Hematopoietic multipotent progenitor cell treated with erythropoietin and hydrocortisone succinate and interleukin-3 and kit ligand, for 8 days (in vitro differentiated cells): ENCODE measurements at regions not wholly inside any gene's neighbourhood (a gene's known extent, or its start where the extent isn't known, plus 50 kb on each side); places are given as distances from the start of the nearest gene placed in this dataset.
A peak's percentile ranks its signal among the peaks of the same experiment; 100 is the strongest.

Experiments used
- DNase-seq: peaks from one replicate; pipeline ENCODE4 v3.0.0-alpha.2; 2015

DNA sequence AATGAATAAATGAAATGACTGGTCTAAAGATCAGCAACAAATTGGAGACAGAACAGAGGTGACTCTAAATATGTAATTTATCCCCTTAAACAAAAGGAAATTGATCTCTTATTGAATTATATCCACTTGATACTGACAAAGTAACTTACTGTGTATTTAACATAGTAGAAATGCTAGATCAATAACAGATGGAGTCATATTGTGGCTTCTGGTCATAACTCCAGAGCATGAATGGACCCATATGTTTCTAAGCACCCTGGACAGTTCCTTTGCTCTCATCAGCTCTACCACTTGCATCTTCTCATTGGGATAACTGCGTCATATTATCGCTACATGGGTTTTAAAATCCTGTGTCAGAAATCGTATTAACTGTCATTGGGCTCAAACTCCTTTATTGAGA, 222.3 kb downstream of the ETS1 start:
- peak; percentile 23 for DNase-seq

DNA sequence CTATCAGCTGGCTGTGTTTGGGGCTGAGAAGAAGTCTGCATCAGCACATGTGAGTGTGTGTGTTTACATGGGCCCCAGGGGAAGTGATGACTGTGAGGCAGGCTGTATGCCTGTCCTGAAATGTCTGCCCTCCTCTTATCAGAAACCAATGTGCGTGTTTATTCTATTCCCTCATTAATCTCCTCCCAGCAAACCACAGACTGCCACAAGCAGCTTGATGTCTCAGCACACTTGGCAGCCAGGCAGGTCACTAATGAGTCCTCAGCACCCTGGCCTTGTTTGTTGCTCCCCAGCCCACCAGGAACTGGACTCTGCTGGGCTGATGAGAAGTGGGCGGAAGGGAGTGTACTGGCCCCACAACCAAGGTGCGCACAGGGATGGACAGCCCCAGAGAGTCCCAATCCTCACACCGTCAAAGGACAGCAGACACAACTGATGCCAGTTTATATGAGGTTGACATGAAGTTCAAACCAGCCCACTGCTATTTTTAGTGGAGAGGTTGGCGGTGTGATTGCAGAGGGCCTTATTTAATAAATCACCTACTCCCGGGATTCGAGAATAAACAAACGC, 225.8 kb downstream of the ETS1 start:
- peak; percentile 29 for DNase-seq

DNA sequence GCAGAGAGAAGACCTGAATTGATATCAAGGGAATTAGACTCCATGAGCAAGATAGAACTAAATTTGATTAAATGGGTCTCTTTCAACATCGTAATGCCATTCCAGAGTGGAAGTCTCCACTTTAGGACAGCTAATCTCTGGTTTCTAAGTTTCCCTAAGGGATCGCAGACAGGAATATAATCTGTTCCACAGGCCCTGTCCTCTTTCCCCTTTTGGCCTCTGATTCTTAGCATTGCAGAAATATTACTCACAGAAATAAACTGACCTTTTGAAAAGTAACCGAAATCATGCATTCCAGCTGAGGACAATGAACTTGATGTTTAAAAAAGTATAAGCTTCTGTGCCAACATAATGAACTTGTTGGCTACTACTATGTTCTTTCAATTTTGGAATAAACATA, 227.8 kb downstream of the ETS1 start:
- no peak for DNase-seq

DNA sequence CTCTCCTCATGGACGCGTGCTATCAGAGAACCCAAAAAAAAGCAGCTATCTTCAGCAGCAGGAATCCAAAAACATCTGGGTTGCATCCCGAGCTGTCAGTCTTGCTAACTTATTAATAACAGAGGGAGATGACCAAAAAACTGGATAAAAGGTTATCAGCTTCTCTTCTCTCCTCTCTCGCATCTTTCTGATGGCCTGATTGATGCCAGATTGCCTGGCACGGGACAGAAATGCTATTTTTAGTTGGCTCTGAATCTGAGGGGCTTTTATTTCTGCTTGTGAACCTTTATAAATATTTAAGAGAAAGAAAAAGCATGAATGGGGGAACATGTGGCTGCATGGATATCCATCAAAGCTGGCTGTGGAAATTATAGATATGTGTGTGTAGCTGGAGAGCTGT, 230.3 kb downstream of the ETS1 start:
- DNase-seq: no peak

DNA sequence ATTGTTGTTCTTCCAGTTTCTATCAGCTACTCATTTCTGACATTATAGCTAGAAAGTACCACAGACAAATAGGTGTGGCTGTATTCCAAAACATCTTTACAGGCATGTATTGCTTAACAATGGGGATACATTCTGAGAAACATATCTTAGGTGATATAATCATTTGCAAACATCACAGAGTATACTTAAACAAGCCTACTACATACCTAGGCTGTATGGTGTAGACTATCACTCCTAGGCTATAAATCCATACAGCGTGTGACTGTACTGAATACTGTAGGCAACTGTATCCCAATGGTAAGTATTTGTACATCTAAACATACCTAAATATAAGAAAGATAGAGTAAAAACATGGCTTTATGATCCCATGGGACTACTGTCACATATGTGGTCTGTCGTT, 231.8 kb downstream of the ETS1 start:
- DNase-seq: no peak

DNA sequence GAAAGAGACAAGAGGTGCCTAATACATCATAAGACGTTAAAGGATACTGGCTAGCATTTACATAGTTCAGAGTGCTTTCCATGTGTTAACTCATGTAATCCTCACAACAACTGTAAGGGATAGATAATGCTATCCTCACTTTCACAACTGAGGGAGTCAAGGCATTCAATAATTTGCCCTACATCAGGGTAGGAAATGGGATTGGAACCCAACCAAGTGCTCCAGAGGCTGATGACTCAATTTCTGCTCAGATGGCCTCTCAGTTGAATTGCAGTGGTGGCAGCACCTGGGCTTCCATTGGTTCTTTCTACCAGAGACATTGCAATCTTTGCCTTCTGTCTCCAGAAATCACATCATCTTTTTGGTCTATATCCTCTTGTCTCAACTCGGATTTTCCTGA, 232.9 kb downstream of the ETS1 start:
- DNase-seq: no peak

DNA sequence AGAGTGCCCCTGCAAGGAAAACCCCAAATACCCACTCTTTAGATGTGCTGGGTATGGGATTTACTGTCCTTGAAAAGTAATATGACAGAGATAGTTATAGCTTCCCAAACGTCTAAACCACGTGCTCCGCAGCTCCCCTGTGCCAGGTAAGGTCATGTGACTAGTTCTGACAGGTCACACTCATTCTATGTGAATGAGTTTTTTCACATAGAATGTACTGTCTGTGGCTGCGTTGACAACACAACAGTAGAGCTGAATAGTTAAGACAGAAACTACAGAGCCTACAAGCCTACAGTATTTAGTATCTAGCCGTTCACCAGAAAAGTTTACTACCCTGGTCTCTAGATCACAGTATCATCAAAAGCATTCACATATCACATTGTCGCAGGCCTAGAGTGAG, 236.2 kb downstream of the ETS1 start:
- DNase-seq: no peak

DNA sequence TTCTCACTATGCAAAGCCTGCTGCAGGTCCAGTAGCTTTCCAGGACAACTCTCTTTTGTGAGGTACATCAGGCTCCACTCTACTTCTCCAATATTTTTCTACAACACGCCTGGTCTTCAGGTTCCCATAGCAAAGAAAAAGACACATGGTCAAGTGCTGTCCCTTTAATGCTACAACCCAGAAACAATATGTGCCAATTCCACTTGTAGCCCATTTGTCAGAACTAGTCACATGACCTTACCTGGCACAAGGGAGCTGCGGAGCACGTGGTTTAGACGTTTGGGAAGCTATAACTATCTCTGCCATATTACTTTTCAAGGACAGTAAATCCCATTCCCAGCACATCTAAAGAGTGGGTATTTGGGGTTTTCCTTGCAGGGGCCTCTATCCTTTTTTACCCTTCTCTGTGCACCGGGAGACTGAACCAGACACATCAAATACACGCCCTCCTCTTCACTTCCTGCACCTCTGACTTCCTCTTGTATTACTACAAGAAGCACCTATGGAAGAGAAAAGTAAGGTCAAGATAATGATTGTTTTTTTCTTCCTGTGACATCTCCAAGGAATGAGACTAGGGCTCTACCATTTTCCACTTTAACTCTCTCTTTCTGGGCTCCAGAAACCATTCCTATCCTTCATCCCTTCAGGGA, 237.6 kb downstream of the ETS1 start:
- no peak for DNase-seq

DNA sequence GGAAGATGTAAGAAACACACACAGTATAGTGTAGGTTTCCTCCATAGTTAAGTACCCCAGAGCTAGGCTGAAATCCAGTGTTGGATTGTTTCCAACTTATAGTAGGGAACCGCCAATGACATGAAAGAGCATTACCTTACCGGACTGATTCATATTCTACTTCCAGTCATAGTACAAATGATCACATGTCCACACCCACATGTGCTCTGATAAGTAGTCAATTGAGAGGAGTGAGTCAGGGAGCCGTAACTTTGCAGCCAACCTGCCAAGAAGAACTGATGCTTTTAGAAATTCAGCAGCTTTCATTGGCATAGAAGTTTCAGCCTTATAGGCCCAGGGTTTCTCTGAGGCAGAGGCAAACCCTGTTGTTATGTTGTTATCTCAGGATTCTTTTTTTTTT, 240.6 kb downstream of the ETS1 start:
- no peak for DNase-seq

DNA sequence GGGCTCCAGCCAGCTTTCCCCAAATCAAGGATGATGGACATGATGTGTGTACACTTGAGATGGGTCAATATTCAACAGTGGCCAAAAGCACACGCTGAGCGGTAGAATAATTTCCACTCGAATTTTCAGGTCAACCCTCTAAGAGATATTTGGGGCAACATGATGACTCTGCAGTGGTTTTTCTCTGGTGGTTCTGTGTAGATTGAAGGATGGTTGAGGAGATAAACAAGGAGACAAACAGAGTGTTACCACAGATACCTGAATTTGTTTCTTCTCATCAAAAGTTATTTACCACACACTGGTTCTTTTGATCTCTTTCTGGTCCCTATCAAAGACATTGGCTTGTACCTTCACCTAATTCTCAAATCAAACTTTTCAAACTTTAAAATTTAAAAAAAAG, 242.0 kb downstream of the ETS1 start:
- DNase-seq: no peak

DNA sequence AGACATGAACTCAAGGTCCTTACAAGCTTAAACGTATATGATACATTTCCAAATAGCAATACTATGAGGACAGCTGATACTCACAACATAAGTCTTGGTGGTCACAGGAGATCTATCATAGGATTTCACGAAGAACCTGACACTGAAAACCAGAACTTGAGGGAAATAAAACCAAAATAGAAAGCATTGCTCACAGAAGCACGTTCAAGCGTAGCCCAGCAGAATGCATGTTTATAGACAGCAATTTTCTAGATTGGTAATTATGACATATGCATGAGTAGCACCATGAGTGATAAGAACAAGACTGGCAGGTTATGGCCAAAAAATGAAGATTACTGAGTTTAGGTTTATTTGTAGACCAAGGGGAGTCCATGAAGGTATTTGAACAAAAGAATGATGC, 243.5 kb downstream of the ETS1 start:
- no peak for DNase-seq

DNA sequence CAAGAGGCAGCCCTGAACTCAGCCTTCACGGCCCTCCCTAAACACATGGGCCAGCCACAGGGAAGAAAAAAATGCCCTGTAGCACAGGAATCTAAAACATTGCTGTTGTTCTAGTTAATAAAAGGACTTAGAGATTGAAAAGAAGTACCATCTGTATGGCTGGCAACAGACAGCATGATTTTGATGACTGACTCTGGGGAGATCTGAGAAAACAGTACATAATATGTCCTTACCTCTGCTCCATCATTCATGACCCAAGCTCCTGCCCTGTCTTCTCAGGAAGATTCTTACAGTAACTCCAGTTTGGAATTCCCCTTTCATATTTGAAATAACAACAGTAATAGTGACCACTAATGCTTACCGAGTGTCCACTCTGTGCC, 244.2 kb downstream of the ETS1 start:
- DNase-seq: no peak

DNA sequence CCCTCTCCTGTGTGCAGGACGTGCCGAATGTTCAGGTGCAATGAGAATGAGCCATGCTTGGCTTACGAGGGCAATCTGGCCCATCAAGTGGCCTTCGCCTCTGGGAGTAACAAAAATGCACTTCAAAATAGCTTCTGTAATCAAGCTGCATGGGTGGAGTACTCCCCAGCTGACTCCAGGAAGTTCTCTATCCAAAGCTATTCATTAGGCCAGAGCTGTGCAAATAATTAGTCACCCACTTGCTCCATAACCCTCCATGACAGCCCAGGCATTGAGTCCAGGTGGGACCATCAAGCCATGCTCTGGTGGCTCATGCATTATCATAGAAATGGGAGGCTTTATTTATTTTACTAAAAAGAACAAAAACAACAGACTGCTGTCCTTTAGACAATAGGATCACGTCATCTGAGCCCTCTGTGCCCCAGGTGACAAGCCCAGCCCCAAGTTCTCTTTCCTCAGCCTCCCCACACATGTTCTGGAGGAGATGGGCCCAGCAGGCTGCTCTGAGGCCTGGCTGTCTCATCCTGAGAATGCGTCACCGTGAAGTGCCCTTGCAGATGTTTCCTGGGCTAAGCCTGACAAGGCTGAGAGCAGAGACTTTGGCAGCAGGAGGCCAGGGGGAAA, 244.7 kb downstream of the ETS1 start:
- DNase-seq: no peak

DNA sequence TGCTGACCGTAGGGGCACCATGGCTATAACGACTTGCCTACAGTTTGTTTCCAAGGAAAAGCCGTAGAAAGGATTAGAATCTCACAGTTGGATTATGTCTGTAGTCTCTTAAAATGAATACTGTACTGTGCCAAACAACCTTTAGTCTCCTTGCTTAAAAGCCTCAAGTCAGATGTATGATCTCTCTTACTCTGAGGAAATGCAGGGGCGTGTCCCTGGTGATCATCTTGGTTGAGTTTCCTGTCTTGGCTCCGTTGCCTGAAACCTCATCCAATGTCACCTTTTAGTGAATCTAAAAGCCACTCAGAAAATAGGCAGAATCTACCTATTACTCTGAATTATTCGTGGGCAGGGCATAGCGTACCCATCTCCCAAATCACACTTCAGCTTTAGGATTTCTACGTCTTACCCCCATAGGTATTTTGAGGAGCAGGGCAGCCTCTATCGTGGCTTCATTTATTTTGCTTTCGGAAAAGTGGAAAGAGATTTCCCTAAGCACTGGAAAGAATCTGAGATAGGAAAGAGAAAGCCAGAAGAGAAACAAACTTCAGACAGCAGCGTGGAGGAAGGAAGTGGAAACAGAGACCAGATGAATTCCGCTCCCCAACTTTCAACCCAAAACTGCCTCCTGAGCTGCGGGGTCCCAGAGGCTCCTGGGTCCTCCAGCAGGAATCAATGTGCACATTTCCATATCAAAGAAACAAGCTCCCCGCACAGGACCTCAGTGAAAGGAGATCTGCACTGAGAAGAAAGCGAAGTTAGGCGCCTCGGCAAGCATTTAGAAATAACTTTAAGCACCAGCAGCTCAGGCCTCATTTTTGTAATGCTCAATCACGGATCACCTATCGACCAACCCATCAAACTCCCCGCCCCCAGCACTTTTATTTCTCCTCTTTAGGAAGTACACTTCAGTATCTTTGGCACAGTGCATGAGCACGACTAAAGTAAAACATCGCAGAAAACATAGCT, 245.8 kb downstream of the ETS1 start:
- DNase-seq: no peak

DNA sequence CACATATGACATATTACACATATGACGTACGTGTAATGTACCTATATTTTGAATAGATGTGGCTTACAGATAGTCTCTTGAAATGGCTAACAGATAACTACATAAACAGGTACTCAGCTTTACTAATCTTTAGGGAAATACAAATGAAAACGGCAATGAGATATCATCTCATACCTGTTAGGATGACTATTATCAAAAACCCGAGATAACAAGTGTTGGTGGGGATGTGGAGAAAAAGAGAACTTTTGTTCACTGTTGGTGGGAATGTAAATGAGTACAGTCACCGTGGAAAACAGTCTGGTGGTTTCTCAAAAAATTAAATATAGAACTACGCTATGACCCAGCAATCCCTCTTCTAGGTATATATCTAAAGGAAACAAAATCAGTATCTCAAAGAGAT, 247.6 kb downstream of the ETS1 start:
- DNase-seq: no peak

DNA sequence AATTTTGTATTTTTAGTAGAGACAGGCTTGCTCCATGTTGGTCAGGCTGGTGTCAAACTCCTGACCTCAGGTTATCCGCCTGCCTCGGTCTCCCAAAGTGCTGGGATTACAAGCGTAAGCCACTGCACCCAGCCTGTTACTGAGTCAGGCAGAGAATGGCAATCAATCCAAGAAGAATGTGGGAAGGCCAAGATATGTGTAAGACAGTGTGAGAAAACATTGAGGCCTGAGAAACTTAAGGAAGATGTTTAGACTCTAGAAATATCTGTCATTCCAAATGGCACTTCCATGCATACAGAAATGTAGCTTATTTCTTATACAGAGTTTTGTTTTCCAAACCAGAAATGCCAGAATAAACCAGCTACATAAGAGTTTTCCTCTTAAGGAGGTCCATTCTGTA, 248.5 kb downstream of the ETS1 start:
- no peak for DNase-seq

DNA sequence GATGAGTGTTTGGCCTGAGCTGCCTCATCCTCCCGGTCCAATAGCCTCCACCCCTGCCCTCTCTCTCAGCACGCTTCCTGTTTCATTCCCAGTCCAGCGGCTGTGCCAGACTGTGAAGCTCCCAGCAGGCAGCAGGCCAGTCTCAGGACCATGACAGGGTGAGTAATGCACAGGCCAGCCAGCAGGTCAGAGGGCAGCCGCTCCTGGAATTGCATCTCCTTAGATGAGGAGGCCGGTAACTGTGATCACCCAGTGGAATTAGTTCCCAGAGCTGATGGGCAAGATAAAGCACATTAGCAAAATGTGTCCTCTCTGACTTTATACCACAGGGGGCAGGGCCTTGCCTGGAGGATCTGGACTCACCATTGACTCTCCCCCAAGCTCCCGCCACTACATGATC, 251.2 kb downstream of the ETS1 start:
- no peak for DNase-seq

DNA sequence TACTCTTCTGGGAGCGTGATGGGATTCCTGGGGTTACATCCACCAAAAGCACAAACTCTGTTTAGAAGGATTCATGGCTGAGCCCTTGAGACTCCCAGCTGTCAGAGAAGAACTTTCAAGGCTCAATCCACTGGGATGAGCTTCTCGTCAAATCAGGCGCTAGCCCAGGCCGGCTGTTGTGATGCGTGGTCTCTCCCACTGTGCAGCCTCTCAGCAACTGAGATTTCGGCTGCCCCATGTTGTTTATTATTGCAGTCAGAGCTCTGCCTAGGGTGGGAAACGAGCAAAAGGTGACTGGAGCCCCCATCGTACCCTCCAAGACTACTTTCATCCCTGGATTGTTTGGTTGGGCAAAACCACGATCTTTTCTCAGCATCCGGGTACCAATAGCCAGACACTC, 251.6 kb downstream of the ETS1 start:
- no peak for DNase-seq

DNA sequence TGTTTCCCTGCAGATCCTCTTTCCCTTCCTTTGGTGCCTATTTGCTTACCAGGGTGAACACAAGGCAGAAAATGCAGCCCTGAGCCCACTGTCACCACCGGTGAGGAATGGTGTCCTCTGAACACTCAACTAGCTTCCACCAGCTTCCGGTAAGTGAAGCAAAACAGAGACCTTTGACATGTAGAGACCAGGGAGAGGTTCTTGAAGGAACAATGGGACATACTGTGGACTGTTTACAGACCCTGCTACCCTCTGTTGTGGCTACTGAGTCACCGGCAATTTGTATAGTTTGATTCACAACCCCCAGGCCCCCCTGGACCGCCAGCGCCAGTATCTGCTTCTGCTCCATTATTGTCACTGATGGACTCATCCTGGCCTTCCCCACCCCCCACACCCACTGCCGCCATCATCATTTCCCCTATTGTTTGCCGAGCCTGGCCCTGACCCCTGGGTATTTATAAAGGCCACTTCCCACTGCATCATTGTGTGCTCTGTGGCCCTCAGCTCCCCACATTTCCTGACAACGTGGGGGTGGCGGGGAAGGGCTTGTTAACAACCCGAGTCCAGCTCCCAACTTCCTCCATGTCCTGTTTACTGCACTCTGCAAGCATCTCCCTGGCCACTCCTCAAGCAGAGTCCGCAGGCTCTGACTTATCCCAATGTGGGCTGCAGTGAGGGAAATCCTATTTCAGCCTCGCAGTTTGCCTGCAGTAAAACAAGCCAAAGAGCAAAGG, 252.9 kb downstream of the ETS1 start:
- DNase-seq: no peak

DNA sequence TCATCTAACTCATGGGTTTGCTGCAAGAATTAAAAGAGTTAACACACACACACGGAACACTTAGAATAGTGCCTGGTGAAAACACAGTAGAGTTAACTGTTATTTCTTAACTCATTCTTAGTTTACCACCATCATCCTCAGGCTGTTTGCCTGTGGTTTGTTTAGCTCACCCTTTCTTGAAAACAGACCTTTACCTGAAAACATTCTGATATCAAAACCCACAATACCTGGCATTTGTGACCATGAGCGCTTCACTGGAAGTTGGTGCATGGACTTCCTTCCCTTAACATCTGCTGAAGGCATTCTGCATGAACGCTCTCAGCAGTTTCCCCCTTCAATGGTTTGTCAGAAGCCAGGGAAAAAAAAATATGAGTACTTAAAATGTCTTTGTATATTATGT, 256.0 kb downstream of the ETS1 start:
- no peak for DNase-seq

DNA sequence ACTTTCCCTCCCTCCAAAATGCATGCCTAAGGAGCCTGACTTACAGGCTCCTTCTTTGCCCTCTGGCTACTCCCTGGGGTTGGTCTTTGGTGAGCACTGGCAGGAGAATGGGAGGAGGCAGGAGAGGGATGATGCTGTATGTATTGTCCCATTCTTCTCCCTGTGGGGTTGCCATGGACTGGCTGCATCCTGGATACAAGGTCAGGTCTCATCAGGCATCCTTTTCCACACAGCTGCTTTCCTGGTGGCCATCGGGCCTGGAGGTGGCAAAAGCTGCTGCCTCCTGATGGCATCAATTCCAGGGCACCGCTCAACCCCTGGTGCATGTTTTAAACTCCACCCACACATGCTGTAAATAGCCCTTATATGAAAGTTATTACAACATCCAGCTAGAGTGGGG, 257.2 kb downstream of the ETS1 start:
- no peak for DNase-seq

DNA sequence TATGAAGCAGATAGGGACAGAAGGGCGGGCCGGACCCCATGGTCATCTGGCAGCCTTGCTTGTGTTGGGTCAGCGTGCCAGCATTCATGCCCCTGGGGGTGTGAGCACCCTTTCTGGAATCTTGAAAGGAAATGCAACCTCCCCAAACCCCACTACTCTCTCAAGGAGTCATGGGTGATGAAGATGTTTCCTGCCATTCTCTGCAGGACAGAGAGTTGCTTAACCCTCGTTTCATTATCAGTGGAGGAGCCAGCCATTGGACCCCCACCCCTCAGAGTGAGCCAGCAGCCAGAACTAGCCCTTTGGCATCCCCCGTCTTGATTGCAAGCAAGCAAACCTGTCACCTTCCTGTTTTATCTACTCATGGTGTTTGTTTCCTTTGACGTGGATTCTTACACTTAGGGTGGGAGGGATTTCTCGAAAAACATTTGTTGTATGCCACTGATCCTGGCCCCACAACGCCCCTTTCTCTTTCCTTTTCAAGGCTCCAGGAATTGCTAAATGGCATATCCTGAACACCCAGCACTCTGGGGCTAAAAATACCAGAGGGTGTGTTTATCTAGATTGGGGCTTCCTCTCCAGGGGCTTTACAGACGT, 258.3 kb downstream of the ETS1 start:
- DNase-seq: no peak

DNA sequence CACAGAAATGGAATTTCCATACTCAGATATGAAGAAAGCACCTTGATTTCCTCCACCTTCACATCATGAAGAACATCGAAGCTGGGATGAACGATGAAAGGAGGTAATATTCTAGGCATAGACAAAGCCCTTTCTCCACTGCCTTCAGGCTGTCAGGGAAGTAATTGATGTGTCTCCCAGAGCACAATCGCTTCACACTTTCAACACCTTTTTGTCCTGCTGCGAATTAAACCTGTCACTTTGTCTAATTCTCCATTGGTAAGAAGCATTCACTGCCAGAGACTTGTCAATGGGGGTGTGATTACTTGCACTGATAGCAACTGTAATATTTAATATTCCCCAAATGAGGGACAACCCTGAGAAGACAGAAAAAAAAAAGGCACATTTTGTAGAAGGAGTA, 260.1 kb downstream of the ETS1 start:
- DNase-seq: no peak
